Right lobe of liver (tissue), 6 donors: ENCODE measurements at regions not wholly inside any gene's neighbourhood (a gene's known extent, or its start where the extent isn't known, plus 50 kb on each side); places are given as distances from the start of the nearest gene placed in this dataset.

Experiments used
- ATAC-seq, 4 donors: fragments of 200-7000 bp; cut with Tn5 transposase; one replicate each; pipeline ENCODE4 v1.9.1; 2020; ENCODE audit warnings: mild to moderate bottlenecking in 4 of 4, moderate library complexity in 4 of 4
- DNase-seq, 3 donors: peaks; one replicate each; pipeline ENCODE4 v3.0.0-alpha.2; 2020
- H3K27ac ChIP-seq, 3 donors: fragments of 200-600 bp; one replicate each; pipeline ENCODE4 v1.8.0; 2022
- H3K27me3 ChIP-seq, 2 donors: fragments of 200-600 bp; one replicate each; pipeline ENCODE4 v1.8.0; 2022
- H3K36me3 ChIP-seq, 4 donors: fragments of 200-600 bp; sonication (generic) in 1 of 4; one replicate each; pipeline versions ENCODE4 v1.5.1 to v1.8.0; 2017 to 2022; ENCODE audit warnings: control low read depth in 1 of 4
- H3K4me1 ChIP-seq, 4 donors: fragments of 200-600 bp; sonication (generic) in 1 of 4; one replicate each; pipeline versions ENCODE4 v1.5.1 to v1.8.0; 2017 to 2022; ENCODE audit warnings: control low read depth in 1 of 4
- H3K4me3 ChIP-seq, 3 donors: fragments of 200-600 bp; one replicate each; pipeline ENCODE4 v1.8.0; 2022
- H3K9me3 ChIP-seq, 4 donors: fragments of 200-600 bp; sonication (generic) in 1 of 4; one replicate each; pipeline versions ENCODE4 v1.5.1 to v1.8.0; 2017 to 2022; ENCODE audit warnings: control low read depth in 1 of 4
- POLR2A ChIP-seq: fragments of 450-650 bp; IDR thresholded peaks from one replicate; pipeline ENCODE4 v1.6.1; 2017; ENCODE audit warnings: antibody characterized with exemption, mild to moderate bottlenecking
- WGBS: methylation state at CpG from one replicate; pipeline ENCODE4 v1.1.6; 2018; ENCODE audit warnings: low coverage, low lambda C conversion rate; ENCODE audit not compliant: insufficient coverage; ENCODE audit errors: missing lambda C conversion rate; 5-methylcytosine and 5-hydroxymethylcytosine counted together
- intact Hi-C, 2 donors: fragments of 100-400 bp; cut with DNase I; formaldehyde crosslinking; loops; one replicate each; pipeline versions ENCODE4 v1.11.2 to v1.14.1; 2022
- TF ChIP-seq, protein P1 (sequence below), 4 donors: fragments of 200-600 bp in 3 of 4; fragments of 450-650 bp in 1 of 4; IDR thresholded peaks; one replicate each; pipeline versions ENCODE4 v1.5.1 to v1.8.0; 2016 to 2022; ENCODE audit warnings: antibody characterized with exemption in 4 of 4, mild to moderate bottlenecking in 2 of 4
- donor health status: DM: no; HTN: yes; CAD: no.
- donor health status: DM: no; HTN: no; CAD: no.
- donor health status: DM: no; HTN: no; CAD: no.
- donor health status: DM: no; HTN: yes; CAD: no.
- donor health status: DM: no; HTN: yes; CAD: no.

DNA sequence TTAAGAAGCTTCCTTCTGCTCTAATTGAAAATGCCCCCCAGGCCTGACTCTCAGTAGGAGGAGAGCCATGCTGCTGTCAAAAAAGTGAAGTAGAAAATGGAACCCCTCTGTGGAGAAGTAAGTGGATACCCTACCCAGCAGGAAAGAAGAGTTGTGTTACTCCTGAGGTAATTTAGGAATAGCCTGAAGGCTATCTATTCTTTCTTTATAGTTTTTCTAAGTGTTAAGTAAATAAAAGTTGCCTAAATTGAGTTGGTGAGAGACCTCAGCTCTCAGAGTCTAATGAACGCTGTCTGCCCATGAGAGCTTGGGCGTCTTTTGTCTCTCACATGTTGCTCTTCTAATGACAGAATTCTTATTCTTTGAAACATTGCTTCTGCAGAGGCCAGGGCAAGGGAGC lies 116.2 kb downstream of the NSUN3 start:
- no peaks in the 10 kb centered on the region for H3K36me3 ChIP-seq
- intact Hi-C loops: no loop called here
- WGBS: 62% methylated on average over 2 of the region's 2 CpGs

DNA sequence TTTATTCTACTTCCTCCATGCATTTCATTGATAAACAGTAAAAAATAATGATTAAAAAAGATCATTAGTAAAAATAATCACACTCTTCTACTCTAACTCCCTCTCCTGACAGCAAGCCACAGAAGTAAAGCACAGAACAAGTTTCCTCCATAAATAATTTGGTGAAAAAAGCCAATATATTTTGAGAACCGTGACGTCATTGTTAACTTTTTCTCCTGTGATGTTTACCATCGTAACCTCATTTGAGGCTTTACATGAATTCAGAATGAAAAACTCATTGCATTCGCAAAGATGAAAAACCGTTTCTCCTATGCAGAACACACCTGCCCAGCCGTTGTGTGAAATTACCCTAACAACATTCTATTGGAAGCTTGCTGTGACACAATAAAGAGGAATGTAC lies 120.7 kb downstream of the NSUN3 start:
- WGBS: 57% methylated on average over 6 of the region's 6 CpGs
- Histone ChIP-seq H3K4me3 (no peak overlapping the region), H3K27ac (no peak overlapping the region), H3K9me3 (no peaks in the 10 kb centered on the region), H3K27me3 (no peaks in the 10 kb centered on the region), H3K36me3 (no peaks in the 10 kb centered on the region), H3K4me1 (no peaks in the 10 kb centered on the region)
- TF ChIP-seq POLR2A: no peak
- TF ChIP-seq, protein P1, sequence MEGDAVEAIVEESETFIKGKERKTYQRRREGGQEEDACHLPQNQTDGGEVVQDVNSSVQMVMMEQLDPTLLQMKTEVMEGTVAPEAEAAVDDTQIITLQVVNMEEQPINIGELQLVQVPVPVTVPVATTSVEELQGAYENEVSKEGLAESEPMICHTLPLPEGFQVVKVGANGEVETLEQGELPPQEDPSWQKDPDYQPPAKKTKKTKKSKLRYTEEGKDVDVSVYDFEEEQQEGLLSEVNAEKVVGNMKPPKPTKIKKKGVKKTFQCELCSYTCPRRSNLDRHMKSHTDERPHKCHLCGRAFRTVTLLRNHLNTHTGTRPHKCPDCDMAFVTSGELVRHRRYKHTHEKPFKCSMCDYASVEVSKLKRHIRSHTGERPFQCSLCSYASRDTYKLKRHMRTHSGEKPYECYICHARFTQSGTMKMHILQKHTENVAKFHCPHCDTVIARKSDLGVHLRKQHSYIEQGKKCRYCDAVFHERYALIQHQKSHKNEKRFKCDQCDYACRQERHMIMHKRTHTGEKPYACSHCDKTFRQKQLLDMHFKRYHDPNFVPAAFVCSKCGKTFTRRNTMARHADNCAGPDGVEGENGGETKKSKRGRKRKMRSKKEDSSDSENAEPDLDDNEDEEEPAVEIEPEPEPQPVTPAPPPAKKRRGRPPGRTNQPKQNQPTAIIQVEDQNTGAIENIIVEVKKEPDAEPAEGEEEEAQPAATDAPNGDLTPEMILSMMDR (IDR thresholded peaks at IDR 0.05): no peak
- DNase-seq (no peak), ATAC-seq (no peak)
- intact Hi-C loops: no loop called here

More for the DNA sequence above, 116.2 kb downstream of the NSUN3 start:
- Histone ChIP-seq H3K4me1 (no peaks in the 10 kb centered on the region), H3K9me3 (no peaks in the 10 kb centered on the region), H3K27ac (no peak overlapping the region), H3K4me3 (no peak overlapping the region), H3K27me3 (no peaks in the 10 kb centered on the region)
- TF ChIP-seq POLR2A: no peak
- TF ChIP-seq, protein P1 (IDR thresholded peaks at IDR 0.05): no peak
- no peak for DNase-seq
- no peak for ATAC-seq

DNA sequence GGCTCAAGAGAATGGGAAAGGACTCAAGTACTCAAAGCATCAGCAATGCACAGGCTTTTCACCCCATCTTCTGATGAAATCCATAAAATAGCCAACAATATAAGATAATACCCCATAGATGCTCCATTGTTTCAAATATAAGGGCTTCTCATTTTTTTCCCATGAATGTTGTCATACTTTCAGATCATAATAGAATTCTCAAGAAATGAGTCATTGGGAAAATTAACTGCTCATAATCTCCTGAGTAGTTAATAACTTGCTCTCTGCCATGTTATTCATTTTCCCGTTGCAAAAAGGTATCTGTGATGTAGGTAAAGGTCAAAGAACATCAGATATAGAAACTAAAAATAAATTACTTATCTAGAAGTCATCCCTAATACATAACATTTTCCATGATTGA lies 121.9 kb downstream of the NSUN3 start:
- DNase-seq (no peak), ATAC-seq (no peak)
- 19% methylated on average over 1 of the region's 1 CpG for WGBS
- Histone ChIP-seq H3K4me3 (no peak overlapping the region), H3K27me3 (no peaks in the 10 kb centered on the region), H3K4me1 (no peaks in the 10 kb centered on the region), H3K9me3 (no peaks in the 10 kb centered on the region), H3K36me3 (no peaks in the 10 kb centered on the region), H3K27ac (no peak overlapping the region)
- TF ChIP-seq POLR2A: no peak
- TF ChIP-seq, protein P1 (IDR thresholded peaks at IDR 0.05): no peak
- intact Hi-C loops: no loop called here

- ATAC-seq (no peak), DNase-seq (no peak)
- Histone ChIP-seq H3K4me1 (no peaks in the 10 kb centered on the region), H3K9me3 (no peaks in the 10 kb centered on the region), H3K27ac (no peak overlapping the region), H3K4me3 (no peak overlapping the region), H3K36me3 (no peaks in the 10 kb centered on the region), H3K27me3 (no peaks in the 10 kb centered on the region)
- intact Hi-C loops: no loop called here
- 43% methylated on average over 2 of the region's 2 CpGs for WGBS
- no peak for TF ChIP-seq POLR2A
- TF ChIP-seq, protein P1 (IDR thresholded peaks at IDR 0.05): no peak
Observed at GRCh38 chr3:94185753-94186152, 122.9 kb downstream of the NSUN3 start.

GRCh38 chr3:94187697-94188096 lies 124.8 kb downstream of the NSUN3 start:
- no peaks in the 10 kb centered on the region for H3K36me3 ChIP-seq
- no peak overlapping the region for H3K27ac ChIP-seq
- WGBS: 34% methylated on average over 2 of the region's 2 CpGs
- H3K4me1 ChIP-seq: no peaks in the 10 kb centered on the region
- DNase-seq: no peak
- H3K4me3 ChIP-seq: no peak overlapping the region
- no peak for ATAC-seq
- H3K9me3 ChIP-seq: no peaks in the 10 kb centered on the region
- TF ChIP-seq, protein P1 (IDR thresholded peaks at IDR 0.05): no peak
- TF ChIP-seq POLR2A: no peak
- no peaks in the 10 kb centered on the region for H3K27me3 ChIP-seq
- intact Hi-C loops: no loop called here
